ENCODE measurements at regions not wholly inside any gene's neighbourhood (a gene's known extent, or its start where the extent isn't known, plus 50 kb on each side); places are given as distances from the start of the nearest gene placed in this dataset.

GRCh38 chr9:72431036-72431435 lies 66.0 kb upstream of the ZFAND5 start:
- no peak for DNase-seq (ENCODE audit: low spot score)

GRCh38 chr9:72428329-72428728 lies 63.3 kb upstream of the ZFAND5 start:
- peak; percentile 12 for DNase-seq (ENCODE audit: low spot score)

- DNase-seq (ENCODE audit: low spot score), result no peak
These were observed 62.8 kb upstream of the ZFAND5 start for GRCh38 chr9:72427801-72428200.

GRCh38 chr9:72424131-72424530 lies 59.1 kb upstream of the ZFAND5 start:
- no peak for DNase-seq (ENCODE audit: low spot score)

- DNase-seq (ENCODE audit: low spot score), result no peak
These were observed 57.2 kb upstream of the ZFAND5 start for GRCh38 chr9:72422214-72422613.

- no peak for DNase-seq (ENCODE audit: low spot score)
These were observed 55.8 kb upstream of the ZFAND5 start for GRCh38 chr9:72420783-72421182.

- DNase-seq (ENCODE audit: low spot score), result no peak
These were observed 50.9 kb upstream of the ZFAND5 start for GRCh38 chr9:72415948-72416347.

GRCh38 chr9:72415163-72415562 lies 50.2 kb upstream of the ZFAND5 start:
- DNase-seq (ENCODE audit: low spot score), result no peak

Measured in AG08396 (cell line).